ENCODE measurements at regions not wholly inside any gene's neighbourhood (a gene's known extent, or its start where the extent isn't known, plus 50 kb on each side); places are given as distances from the start of the nearest gene placed in this dataset.
A peak's percentile ranks its signal among the peaks of the same experiment; 100 is the strongest.

- Mint-ChIP-seq H3K36me3 (ENCODE audit: low read depth) (no peaks in the 10 kb centered on the region), H3K9me3 (peaks cover 7% of the 10 kb centered on the region), H3K27me3 (ENCODE audit: low read depth) (no peaks in the 10 kb centered on the region), H3K4me3 (no peak overlapping the region), H3K27ac (ENCODE audit: unreplicated experiment) (peak overlapping the region; percentile 24), H3K4me1 (no peaks in the 10 kb centered on the region)
- TF ChIP-seq CTCF (conservative IDR thresholded peaks at IDR 0.05): no peak
- DNase-seq (ENCODE audit: low read depth, low spot score): no peak
These were observed 170.2 kb downstream of the THBS2 start for GRCh38 chr6:169083508-169083874.

GRCh38 chr6:169082817-169083507 is 170.7 kb downstream of the THBS2 start:
- Mint-ChIP-seq H3K27me3 (ENCODE audit: low read depth) (no peaks in the 10 kb centered on the region), H3K9me3 (peaks cover 7% of the 10 kb centered on the region), H3K4me3 (no peak overlapping the region), H3K4me1 (no peaks in the 10 kb centered on the region), H3K36me3 (ENCODE audit: low read depth) (no peaks in the 10 kb centered on the region), H3K27ac (ENCODE audit: unreplicated experiment) (peak overlapping the region; percentile 24)
- TF ChIP-seq CTCF (conservative IDR thresholded peaks at IDR 0.05): no peak
- no peak for DNase-seq (ENCODE audit: low read depth, low spot score)

GRCh38 chr6:169082093-169082492 is 171.6 kb downstream of the THBS2 start:
- Mint-ChIP-seq H3K36me3 (ENCODE audit: low read depth) (no peaks in the 10 kb centered on the region), H3K4me1 (no peaks in the 10 kb centered on the region), H3K27ac (ENCODE audit: unreplicated experiment) (no peak overlapping the region), H3K9me3 (peaks cover 7% of the 10 kb centered on the region), H3K4me3 (no peak overlapping the region), H3K27me3 (ENCODE audit: low read depth) (no peaks in the 10 kb centered on the region)
- no peak for TF ChIP-seq CTCF (conservative IDR thresholded peaks at IDR 0.05)
- no peak for DNase-seq (ENCODE audit: low read depth, low spot score)

- no peaks in the 10 kb centered on the region for H3K27me3 Mint-ChIP-seq (ENCODE audit: low read depth)
- no peak overlapping the region for H3K27ac Mint-ChIP-seq (ENCODE audit: unreplicated experiment)
- H3K9me3 Mint-ChIP-seq: peaks cover 7% of the 10 kb centered on the region
- no peaks in the 10 kb centered on the region for H3K36me3 Mint-ChIP-seq (ENCODE audit: low read depth)
- no peak overlapping the region for H3K4me3 Mint-ChIP-seq
- no peak for TF ChIP-seq CTCF (conservative IDR thresholded peaks at IDR 0.05)
- DNase-seq (ENCODE audit: low read depth, low spot score): no peak
- H3K4me1 Mint-ChIP-seq: no peaks in the 10 kb centered on the region
These were observed 172.4 kb downstream of the THBS2 start for GRCh38 chr6:169081248-169081647.

- Mint-ChIP-seq H3K4me3 (no peak overlapping the region), H3K27ac (ENCODE audit: unreplicated experiment) (no peak overlapping the region), H3K4me1 (no peaks in the 10 kb centered on the region), H3K36me3 (ENCODE audit: low read depth) (no peaks in the 10 kb centered on the region), H3K9me3 (peaks cover 5% of the 10 kb centered on the region), H3K27me3 (ENCODE audit: low read depth) (no peaks in the 10 kb centered on the region)
- no peak for DNase-seq (ENCODE audit: low read depth, low spot score)
- TF ChIP-seq CTCF (conservative IDR thresholded peaks at IDR 0.05): no peak
These were observed 174.0 kb downstream of the THBS2 start for GRCh38 chr6:169079650-169080049.

Measured in neural crest cell (in vitro differentiated cells).